Mesodermal cell (in vitro differentiated cells): ENCODE measurements at regions not wholly inside any gene's neighbourhood (a gene's known extent, or its start where the extent isn't known, plus 50 kb on each side); places are given as distances from the start of the nearest gene placed in this dataset.
"Not testable (repeated sequence)": the region's sequence is repeated elsewhere in the genome, so short reads cannot be mapped to it uniquely, and the experiment has no call there.

ENCODE experiments used
- H3K27ac ChIP-seq: 2 replicates; pipeline ENCODE4 v1.7.0; 2013; ENCODE audit warnings: mild to moderate bottlenecking, low read depth, low read length, moderate library complexity; ENCODE audit not compliant: severe bottlenecking
- H3K36me3 ChIP-seq: 2 replicates; pipeline ENCODE4 v1.7.1; 2013; ENCODE audit warnings: mild to moderate bottlenecking, low read length, moderate library complexity; ENCODE audit not compliant: control insufficient read depth, insufficient read depth
- H3K4me1 ChIP-seq: one replicate; pipeline ENCODE4 v1.7.1; 2013; ENCODE audit warnings: mild to moderate bottlenecking, low read length; ENCODE audit not compliant: insufficient read depth, control insufficient read depth, poor library complexity, severe bottlenecking
- H3K4me3 ChIP-seq: 2 replicates; pipeline ENCODE4 v1.7.0; 2013; ENCODE audit warnings: low read length, control low read depth, mild to moderate bottlenecking; ENCODE audit not compliant: insufficient read depth, poor library complexity, severe bottlenecking; ENCODE audit errors: extremely low read depth
- H3K9me3 ChIP-seq: 2 replicates; pipeline ENCODE4 v1.7.1; 2013; ENCODE audit warnings: mild to moderate bottlenecking, low read length, moderate library complexity; ENCODE audit not compliant: control insufficient read depth
- WGBS, 2 experiments: methylation state at CpG; one replicate each; pipeline ENCODE4 v1.1.5; 2013; ENCODE audit warnings: missing lambda C conversion rate in 2 of 2; ENCODE audit not compliant: insufficient coverage in 2 of 2; 5-methylcytosine and 5-hydroxymethylcytosine counted together

DNA sequence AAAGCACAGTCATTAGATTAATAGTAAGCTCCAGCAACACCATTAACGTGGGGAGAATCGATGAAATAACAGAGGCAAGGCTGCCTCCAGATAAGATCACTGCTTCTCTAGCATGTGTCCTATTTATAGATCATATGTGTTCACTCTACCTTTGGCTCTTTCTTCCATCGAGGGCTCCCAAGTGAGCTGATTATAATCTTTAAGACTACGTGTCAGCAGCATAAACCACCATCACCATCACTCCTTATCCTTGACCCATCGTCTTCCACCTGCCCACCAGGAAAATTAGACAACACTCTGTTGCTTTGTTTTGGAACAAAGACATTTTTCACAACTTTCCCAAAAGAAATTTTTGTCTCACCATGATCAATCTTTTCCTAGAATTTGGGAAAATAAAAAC, 71.2 kb upstream of the CARD11 start:
- Histone ChIP-seq H3K9me3 (peaks cover 6% of the 10 kb centered on the region), H3K4me3 (no peak overlapping the region), H3K4me1 (no peaks in the 10 kb centered on the region), H3K36me3 (no peaks in the 10 kb centered on the region), H3K27ac (no peak overlapping the region)
- 75 to 80% methylated on average over 3 to 5 of the region's 5 CpGs for WGBS, 2 experiments

- 60% methylated on average over 1 of the region's 2 CpGs; no CpG with 5 or more reads in 1 of the 2 experiments for WGBS, 2 experiments
- no peak overlapping the region for H3K27ac ChIP-seq
- no peaks in the 10 kb centered on the region for H3K4me1 ChIP-seq
- H3K36me3 ChIP-seq = no peaks in the 10 kb centered on the region
- H3K9me3 ChIP-seq = peaks cover 16% of the 10 kb centered on the region
- H3K4me3 ChIP-seq = no peak overlapping the region
Measured at GRCh38 chr7:3117081-3117480, 73.4 kb upstream of the CARD11 start.

GRCh38 chr7:3117488-3118231, 74.0 kb upstream of the CARD11 start:
- Histone ChIP-seq H3K36me3 (no peaks in the 10 kb centered on the region), H3K9me3 (peaks cover 16% of the 10 kb centered on the region), H3K4me1 (no peaks in the 10 kb centered on the region), H3K4me3 (no peak overlapping the region), H3K27ac (no peak overlapping the region)
- WGBS, 2 experiments = 37 to 43% methylated on average over 6 to 7 of the region's 8 CpGs

DNA sequence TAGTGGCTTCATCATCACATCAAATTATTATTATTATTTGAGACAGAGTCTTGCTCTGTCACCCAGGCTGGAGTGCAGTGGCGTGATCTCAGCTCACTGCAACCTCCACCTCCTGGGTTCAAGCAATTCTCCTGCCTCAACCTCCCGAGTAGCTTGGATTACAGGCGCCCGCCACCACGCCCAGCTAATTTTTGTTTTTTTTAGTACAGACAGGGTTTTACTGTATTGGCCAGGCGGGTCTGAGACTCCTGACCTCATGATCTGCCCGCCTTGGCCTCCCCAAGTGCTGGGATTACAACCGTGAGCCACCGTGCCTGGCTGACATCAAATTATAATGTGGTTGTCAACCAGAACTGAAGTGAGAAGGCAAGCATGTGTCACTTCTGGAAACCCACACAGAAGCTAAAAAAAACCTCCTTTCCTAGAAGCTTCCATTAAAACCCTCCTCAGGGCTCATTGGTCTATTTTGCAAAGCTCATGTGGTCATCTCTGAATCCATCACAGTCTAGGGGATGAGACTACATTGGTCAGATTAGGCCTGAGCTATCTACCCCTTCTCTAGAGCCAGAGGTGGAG, 75.8 kb upstream of the CARD11 start:
- WGBS, 2 experiments = 82 to 87% methylated on average over 5 to 8 of the region's 9 CpGs

DNA sequence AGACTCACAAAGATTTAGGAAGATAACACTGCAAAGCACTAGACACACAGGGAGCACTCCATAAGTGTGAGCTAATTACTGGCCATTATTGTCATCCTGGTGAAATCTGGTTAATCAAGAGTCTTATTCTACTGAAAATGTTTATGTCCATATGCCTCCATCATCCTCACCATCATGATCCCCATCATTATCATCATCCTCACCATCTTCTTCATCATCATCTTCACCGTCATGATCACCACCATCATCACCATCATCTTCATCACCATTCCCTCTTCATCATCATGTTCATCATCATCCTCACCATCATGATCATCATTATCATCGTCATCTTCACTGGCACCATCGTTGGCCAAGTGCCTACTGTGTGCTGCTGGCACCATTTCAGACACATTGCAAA, 76.3 kb upstream of the CARD11 start:
- Histone ChIP-seq H3K4me1 (no peaks in the 10 kb centered on the region), H3K9me3 (peaks cover 10% of the 10 kb centered on the region), H3K36me3 (no peaks in the 10 kb centered on the region), H3K4me3 (no peak overlapping the region), H3K27ac (no peak overlapping the region)
- WGBS, 2 experiments = 89% methylated on average over 3 of the region's 3 CpGs

More for the DNA sequence above, 75.8 kb upstream of the CARD11 start:
- not testable (repeated sequence) for H3K27ac ChIP-seq, H3K4me1 ChIP-seq, H3K4me3 ChIP-seq, H3K36me3 ChIP-seq
- H3K9me3 ChIP-seq = peaks cover 11% of the 10 kb centered on the region

DNA sequence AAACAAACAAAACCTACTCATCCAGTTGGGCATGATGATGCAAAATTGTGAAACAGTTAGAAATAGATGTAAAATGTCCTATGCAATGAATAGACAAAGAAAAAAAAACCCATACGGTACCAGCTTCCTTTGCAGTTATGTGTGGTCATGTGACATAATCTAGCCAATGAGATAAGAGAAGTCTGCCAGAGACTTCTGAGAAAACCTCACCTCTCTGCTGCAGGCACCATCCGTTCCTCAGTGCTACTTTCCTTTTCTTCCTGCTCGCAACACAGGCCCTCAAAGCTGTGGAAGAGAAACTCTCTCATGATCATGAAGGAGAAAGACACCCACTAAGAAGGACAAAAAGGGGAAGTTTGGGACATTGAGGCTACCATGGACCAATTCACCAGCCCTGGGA, 76.8 kb upstream of the CARD11 start:
- no peak overlapping the region for H3K27ac ChIP-seq
- 100% methylated on average over 1 of the region's 3 CpGs; no CpG with 5 or more reads in 1 of the 2 experiments for WGBS, 2 experiments
- no peak overlapping the region for H3K4me3 ChIP-seq
- peaks cover 10% of the 10 kb centered on the region for H3K9me3 ChIP-seq
- no peaks in the 10 kb centered on the region for H3K36me3 ChIP-seq
- no peaks in the 10 kb centered on the region for H3K4me1 ChIP-seq

- Histone ChIP-seq H3K4me3 (no peak overlapping the region), H3K9me3 (no peaks in the 10 kb centered on the region), H3K27ac (no peak overlapping the region), H3K36me3 (no peaks in the 10 kb centered on the region), H3K4me1 (no peaks in the 10 kb centered on the region)
- 88 to 95% methylated on average over 10 of the region's 11 CpGs for WGBS, 2 experiments
Measured at GRCh38 chr7:3128857-3129490, 85.3 kb upstream of the CARD11 start.

DNA sequence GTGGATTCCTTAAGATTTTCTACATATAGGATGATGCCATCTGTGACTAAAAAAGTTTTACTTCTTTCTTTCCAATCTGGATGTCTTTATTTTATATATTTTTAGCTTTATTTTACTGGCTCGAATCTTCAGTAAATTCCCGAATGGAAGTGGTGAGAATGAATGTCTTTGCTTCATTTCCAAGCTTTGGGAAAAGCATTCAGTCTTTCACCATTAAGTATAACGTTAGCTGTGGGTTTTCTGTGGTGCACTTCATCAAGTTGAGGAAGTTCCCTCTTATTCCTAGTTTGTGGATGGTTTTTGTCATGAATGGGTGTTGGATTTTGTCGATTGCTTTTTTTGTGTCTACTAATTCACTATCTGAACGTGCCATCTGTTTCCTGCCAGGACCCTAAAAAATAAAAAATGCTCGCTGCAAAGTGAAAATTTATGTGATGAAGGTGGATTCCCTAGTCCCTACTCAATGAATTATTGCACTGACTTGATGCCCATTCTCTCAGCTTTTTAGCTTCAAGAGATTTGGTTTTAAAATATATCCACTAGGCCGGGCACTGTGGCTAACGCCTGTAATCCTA, 90.2 kb upstream of the CARD11 start:
- H3K4me1 ChIP-seq = no peaks in the 10 kb centered on the region
- no peaks in the 10 kb centered on the region for H3K36me3 ChIP-seq
- 90% methylated on average over 3 to 5 of the region's 8 CpGs for WGBS, 2 experiments
- no peak overlapping the region for H3K27ac ChIP-seq
- no peaks in the 10 kb centered on the region for H3K9me3 ChIP-seq
- H3K4me3 ChIP-seq = no peak overlapping the region

DNA sequence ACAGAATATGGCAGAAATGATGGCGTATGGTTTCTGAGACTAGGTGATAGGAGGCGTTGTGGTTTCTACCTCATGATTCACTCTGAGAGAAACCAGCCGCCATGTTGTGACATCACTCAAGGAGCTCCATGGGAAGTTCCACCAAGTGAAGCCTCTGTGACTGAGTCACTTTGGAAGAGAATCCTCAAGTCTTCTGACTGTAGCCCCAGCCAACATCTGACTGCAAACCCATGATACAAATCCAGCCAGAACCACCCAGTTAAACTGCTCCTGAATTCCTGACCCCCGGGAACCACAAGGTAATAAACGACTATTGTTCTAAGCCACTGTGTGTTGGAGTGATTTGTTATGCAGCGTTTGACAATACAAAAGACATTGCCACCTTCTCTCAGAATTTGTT, 91.1 kb upstream of the CARD11 start:
- 94 to 98% methylated on average over 3 of the region's 6 CpGs for WGBS, 2 experiments
- H3K9me3 ChIP-seq = no peaks in the 10 kb centered on the region
- no peak overlapping the region for H3K27ac ChIP-seq
- H3K4me1 ChIP-seq = no peaks in the 10 kb centered on the region
- H3K4me3 ChIP-seq = no peak overlapping the region
- H3K36me3 ChIP-seq = no peaks in the 10 kb centered on the region

GRCh38 chr7:3135626-3136025, 92.0 kb upstream of the CARD11 start:
- no peak overlapping the region for H3K27ac ChIP-seq
- no peak overlapping the region for H3K4me3 ChIP-seq
- H3K36me3 ChIP-seq = no peaks in the 10 kb centered on the region
- WGBS, 2 experiments = 59% methylated on average over 5 of the region's 6 CpGs; no CpG with 5 or more reads in 1 of the 2 experiments
- no peaks in the 10 kb centered on the region for H3K9me3 ChIP-seq
- no peaks in the 10 kb centered on the region for H3K4me1 ChIP-seq
